Duodenal mucosa (tissue), 2 donors: ENCODE measurements at regions not wholly inside any gene's neighbourhood (a gene's known extent, or its start where the extent isn't known, plus 50 kb on each side); places are given as distances from the start of the nearest gene placed in this dataset.

Experiments used
- H3K27ac ChIP-seq: one replicate; pipeline ENCODE4 v1.7.0; 2013; ENCODE audit warnings: low read depth, low read length
- H3K27me3 ChIP-seq, 2 donors: one replicate each; pipeline ENCODE4 v1.7.0; 2013; ENCODE audit warnings: low read length in 2 of 2, control low read depth in 1 of 2; ENCODE audit not compliant: insufficient read depth in 2 of 2, control insufficient read depth in 1 of 2
- H3K36me3 ChIP-seq, 2 donors: one replicate each; pipeline ENCODE4 v1.7.0; 2013; ENCODE audit warnings: low read length in 2 of 2, control low read depth in 1 of 2; ENCODE audit not compliant: insufficient read depth in 2 of 2, control insufficient read depth in 1 of 2
- H3K4me1 ChIP-seq, 2 donors: one replicate each; pipeline ENCODE4 v1.7.0; 2013; ENCODE audit warnings: low read length in 2 of 2, control low read depth in 1 of 2; ENCODE audit not compliant: insufficient read depth in 2 of 2, control insufficient read depth in 1 of 2
- H3K4me3 ChIP-seq, 2 donors: one replicate each; pipeline ENCODE4 v1.7.0; 2013; ENCODE audit warnings: low read length in 2 of 2, low read depth in 1 of 2
- H3K9ac ChIP-seq, 2 donors: one replicate each; pipeline ENCODE4 v1.7.0; 2013; ENCODE audit warnings: low read length in 2 of 2, low read depth in 1 of 2
- H3K9me3 ChIP-seq, 2 donors: one replicate each; pipeline ENCODE4 v1.7.0; 2013; ENCODE audit warnings: low read length in 2 of 2, control low read depth in 1 of 2; ENCODE audit not compliant: control insufficient read depth in 1 of 2

GRCh38 chr5:135704616-135705015 is 125.8 kb upstream of the CXCL14 start:
- H3K36me3 ChIP-seq, result no peaks in the 10 kb centered on the region
- no peaks in the 10 kb centered on the region for H3K27me3 ChIP-seq
- no peak overlapping the region for H3K9ac ChIP-seq
- no peak overlapping the region for H3K27ac ChIP-seq
- no peak overlapping the region for H3K4me3 ChIP-seq
- no peaks in the 10 kb centered on the region for H3K9me3 ChIP-seq
- peaks cover 9 to 17% of the 10 kb centered on the region in 2 donors for H3K4me1 ChIP-seq

GRCh38 chr5:135703016-135703550 is 124.3 kb upstream of the CXCL14 start:
- no peak overlapping the region for H3K9ac ChIP-seq
- no peaks in the 10 kb centered on the region for H3K36me3 ChIP-seq
- H3K4me1 ChIP-seq, result peaks cover 9 to 17% of the 10 kb centered on the region in 2 donors
- H3K27me3 ChIP-seq, result no peaks in the 10 kb centered on the region
- no peak overlapping the region for H3K27ac ChIP-seq
- H3K9me3 ChIP-seq, result no peaks in the 10 kb centered on the region
- no peak overlapping the region for H3K4me3 ChIP-seq

GRCh38 chr5:135702191-135702590 is 123.4 kb upstream of the CXCL14 start:
- H3K4me3 ChIP-seq, result no peak overlapping the region

DNA sequence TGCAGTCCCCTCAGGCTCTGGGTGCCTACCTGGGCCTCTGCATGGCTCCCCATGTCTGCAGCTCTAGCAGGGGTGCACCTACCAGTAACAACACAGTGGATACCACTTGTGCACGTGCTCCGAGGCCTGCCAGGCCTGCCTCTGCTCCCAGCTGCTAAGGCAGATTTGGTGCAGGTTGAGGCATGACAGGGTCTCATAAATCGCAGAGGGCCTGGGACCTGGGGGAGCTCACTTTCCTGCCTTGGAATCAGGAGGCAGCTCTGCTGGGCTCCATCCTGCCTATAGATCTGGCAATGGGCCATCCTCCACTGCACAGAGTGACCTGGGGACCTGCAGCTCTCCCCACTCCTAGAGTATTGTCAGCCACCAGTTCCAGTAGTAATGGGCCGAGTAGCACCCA is 121.9 kb upstream of the CXCL14 start:
- H3K27ac ChIP-seq, result no peak overlapping the region
- H3K9ac ChIP-seq, result no peak overlapping the region
- no peaks in the 10 kb centered on the region for H3K27me3 ChIP-seq
- H3K9me3 ChIP-seq, result no peaks in the 10 kb centered on the region
- no peaks in the 10 kb centered on the region for H3K36me3 ChIP-seq
- no peak overlapping the region for H3K4me3 ChIP-seq
- peaks cover 8 to 9% of the 10 kb centered on the region in 2 donors for H3K4me1 ChIP-seq

More at GRCh38 chr5:135702191-135702590, 123.4 kb upstream of the CXCL14 start:
- Histone ChIP-seq H3K4me1 (peaks cover 9 to 17% of the 10 kb centered on the region in 2 donors), H3K9ac (no peak overlapping the region), H3K9me3 (no peaks in the 10 kb centered on the region), H3K36me3 (no peaks in the 10 kb centered on the region), H3K27me3 (no peaks in the 10 kb centered on the region), H3K27ac (no peak overlapping the region)

GRCh38 chr5:135697959-135698345 is 119.2 kb upstream of the CXCL14 start:
- Histone ChIP-seq H3K9me3 (no peaks in the 10 kb centered on the region), H3K27me3 (no peaks in the 10 kb centered on the region), H3K36me3 (no peaks in the 10 kb centered on the region), H3K4me1 (no peaks in the 10 kb centered on the region), H3K27ac (no peak overlapping the region), H3K9ac (no peak overlapping the region), H3K4me3 (no peak overlapping the region)

GRCh38 chr5:135697251-135697958 is 118.6 kb upstream of the CXCL14 start:
- H3K27ac ChIP-seq, result no peak overlapping the region
- no peaks in the 10 kb centered on the region for H3K36me3 ChIP-seq
- no peak overlapping the region for H3K4me3 ChIP-seq
- H3K9me3 ChIP-seq, result no peaks in the 10 kb centered on the region
- no peaks in the 10 kb centered on the region for H3K27me3 ChIP-seq
- H3K4me1 ChIP-seq, result no peaks in the 10 kb centered on the region
- no peak overlapping the region for H3K9ac ChIP-seq

DNA sequence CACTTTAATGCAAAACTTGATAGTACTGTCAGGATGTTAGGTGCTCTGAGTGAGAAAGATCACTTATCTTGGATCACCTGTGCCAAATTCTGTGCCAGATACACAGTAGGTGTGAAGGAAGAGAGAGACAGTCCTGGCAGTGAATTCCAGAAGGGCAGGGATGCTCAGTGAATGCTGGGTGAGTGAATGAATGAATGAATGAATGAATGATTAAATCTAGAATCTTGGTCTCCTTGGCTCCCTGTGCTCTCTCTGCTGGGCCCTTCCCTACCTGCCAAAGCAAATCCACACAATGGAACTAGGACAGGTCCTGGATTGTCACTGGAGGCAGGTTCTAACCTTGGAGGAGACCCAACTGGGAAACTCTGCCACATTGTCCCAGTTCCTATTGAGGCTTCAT is 117.5 kb upstream of the CXCL14 start:
- no peak overlapping the region for H3K4me3 ChIP-seq
- peaks cover 2 to 4% of the 10 kb centered on the region in 2 donors for H3K4me1 ChIP-seq
- no peaks in the 10 kb centered on the region for H3K9me3 ChIP-seq
- H3K36me3 ChIP-seq, result no peaks in the 10 kb centered on the region
- H3K9ac ChIP-seq, result no peak overlapping the region
- no peaks in the 10 kb centered on the region for H3K27me3 ChIP-seq
- H3K27ac ChIP-seq, result no peak overlapping the region

DNA sequence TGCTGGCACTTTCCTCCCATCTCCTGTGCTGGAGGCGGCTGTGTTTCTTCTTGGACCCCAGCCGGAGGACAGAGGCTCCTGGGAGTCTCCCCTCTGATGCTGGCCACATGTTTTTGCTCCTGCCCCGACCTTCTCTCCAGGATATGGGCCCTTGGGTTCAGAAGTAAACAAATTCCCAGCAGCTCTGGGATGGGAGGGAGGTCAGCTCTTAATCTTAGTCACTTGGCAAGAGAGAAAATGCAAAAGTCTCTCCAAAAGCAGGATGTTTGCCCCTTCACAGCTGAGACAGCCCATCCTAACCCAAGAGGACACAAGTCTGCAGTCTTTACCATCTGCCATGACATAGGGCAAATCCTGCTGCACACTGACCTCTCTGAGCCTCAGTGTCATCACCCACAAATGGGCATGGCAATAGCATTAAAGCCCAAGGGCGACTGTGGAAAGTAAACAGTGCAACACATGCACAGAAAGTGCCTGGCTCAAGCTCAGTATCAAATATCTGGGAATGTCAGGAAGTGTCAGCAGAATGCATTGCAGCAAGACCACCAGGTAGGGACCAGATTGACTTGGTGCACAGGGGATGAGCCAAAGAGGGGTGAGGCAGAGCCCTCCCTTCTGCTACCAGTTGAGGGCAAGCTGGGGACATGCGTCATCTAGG is 117.0 kb upstream of the CXCL14 start:
- no peak overlapping the region for H3K4me3 ChIP-seq
- H3K9ac ChIP-seq, result no peak overlapping the region
- no peaks in the 10 kb centered on the region for H3K9me3 ChIP-seq
- H3K4me1 ChIP-seq, result peaks cover 7 to 8% of the 10 kb centered on the region in 2 donors
- H3K27ac ChIP-seq, result no peak overlapping the region
- no peaks in the 10 kb centered on the region for H3K27me3 ChIP-seq
- no peaks in the 10 kb centered on the region for H3K36me3 ChIP-seq

- Histone ChIP-seq H3K4me1 (peaks cover 7 to 8% of the 10 kb centered on the region in 2 donors), H3K9ac (no peak overlapping the region), H3K9me3 (no peaks in the 10 kb centered on the region), H3K27ac (no peak overlapping the region), H3K4me3 (no peak overlapping the region), H3K36me3 (no peaks in the 10 kb centered on the region), H3K27me3 (no peaks in the 10 kb centered on the region)
Observed at GRCh38 chr5:135694906-135695305, 116.1 kb upstream of the CXCL14 start.

- Histone ChIP-seq H3K4me3 (no peak overlapping the region), H3K27ac (no peak overlapping the region), H3K27me3 (no peaks in the 10 kb centered on the region), H3K9me3 (no peaks in the 10 kb centered on the region), H3K36me3 (no peaks in the 10 kb centered on the region), H3K9ac (no peak overlapping the region), H3K4me1 (peaks cover 7 to 8% of the 10 kb centered on the region in 2 donors)
Observed at GRCh38 chr5:135694012-135694411, 115.2 kb upstream of the CXCL14 start.
